HG03457 (cell line): ENCODE measurements at regions not wholly inside any gene's neighbourhood (a gene's known extent, or its start where the extent isn't known, plus 50 kb on each side); places are given as distances from the start of the nearest gene placed in this dataset.
"Not testable (repeated sequence)": the region's sequence is repeated elsewhere in the genome, so short reads cannot be mapped to it uniquely, and the experiment has no call there.

ENCODE experiments used
- ATAC-seq: cut with Tn5 transposase; IDR thresholded peaks from one replicate; pipeline ENCODE4 v1.9.1; 2021; ENCODE audit warnings: moderate number of reproducible peaks; ENCODE audit not compliant: unreplicated experiment

DNA sequence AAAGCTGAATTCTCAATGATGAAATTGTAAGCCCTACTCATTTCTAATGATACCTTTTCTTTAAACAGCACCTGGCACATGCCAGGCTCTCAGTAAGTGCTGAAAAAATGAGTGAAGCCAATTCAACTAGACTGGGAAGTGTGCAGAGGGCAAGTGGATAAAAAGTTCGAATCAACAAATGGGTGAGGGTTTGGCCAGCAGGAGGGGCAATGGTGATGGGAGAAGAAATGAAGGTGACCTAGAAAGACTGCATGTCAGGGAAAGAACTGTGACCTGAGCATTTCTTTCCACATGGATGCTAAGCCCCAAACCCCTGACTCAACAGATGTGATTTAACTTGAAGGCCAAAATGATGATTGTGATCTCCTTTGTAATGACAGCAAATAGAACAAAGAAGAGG is 54.6 kb downstream of the DKK1 start:
- ATAC-seq: no peak

DNA sequence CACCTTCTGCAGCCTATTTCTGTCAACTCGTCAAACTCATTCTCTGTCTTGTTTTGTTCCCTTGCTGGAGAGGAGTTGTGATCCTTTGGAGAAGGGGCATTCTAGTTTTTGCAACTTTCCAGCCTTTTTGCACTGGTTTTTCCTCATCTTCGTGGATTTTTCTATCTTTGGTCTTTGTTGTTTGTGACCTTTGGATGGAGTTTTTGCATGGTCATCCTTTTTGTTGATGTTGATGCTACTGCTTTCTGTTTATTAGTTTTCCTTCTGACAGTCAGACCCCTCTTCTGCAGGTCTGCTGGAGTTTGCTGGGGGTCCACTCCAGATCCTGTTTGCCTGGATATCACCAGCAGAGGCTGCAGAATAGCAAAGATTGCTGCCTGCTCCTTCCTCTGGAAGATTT is 60.1 kb downstream of the DKK1 start:
- ATAC-seq: not testable (repeated sequence)

DNA sequence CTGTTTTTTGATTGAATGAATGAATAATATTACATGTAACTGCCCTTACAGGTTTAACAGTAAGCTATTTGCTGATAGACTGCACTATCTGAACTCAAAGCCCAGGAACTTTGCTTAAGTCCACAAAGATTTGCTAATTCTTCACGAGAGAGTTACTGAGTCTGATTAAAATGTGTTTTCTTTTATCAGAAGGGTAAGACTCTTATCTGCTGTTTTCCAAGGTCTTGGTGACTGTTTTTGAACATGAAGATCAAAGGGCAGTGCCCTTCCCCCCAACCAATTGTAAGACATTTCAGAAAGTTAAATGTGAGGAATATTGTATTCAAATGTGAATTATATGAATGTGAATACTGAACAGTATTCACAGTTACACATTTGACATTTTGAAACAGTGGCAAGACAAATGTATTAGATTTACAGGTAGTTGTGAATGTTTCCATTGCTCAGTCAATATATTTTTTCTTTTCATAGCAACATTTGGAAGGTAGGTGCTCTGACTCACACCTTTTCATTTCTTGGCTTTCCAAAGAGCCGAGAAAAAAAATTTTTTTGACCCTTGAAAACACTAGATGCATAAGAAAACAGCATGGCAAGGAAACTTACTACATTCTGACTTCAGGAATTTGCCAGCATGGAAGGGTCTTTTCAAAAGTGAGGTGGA is 62.7 kb downstream of the DKK1 start:
- no peak for ATAC-seq

DNA sequence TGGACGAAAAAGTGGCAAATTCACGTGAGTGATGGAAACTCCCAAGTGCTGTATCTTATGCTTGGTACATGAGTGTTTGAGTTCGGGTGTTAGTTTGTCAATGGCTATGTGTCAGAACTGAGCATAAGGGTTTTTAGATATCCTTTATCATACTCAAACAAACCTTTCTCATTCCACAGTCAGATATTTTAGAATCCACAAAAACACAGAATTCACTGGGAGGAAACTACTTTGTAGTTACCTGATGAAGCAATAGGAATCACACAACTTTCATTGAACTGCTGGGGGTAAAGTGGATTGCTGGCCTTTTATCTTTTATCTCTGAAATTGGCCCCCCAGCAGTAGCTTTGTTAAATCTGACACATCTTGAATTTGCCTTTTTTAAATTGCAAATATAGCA is 64.0 kb downstream of the DKK1 start:
- ATAC-seq: no peak

GRCh38 chr10:52379287-52379686 is 65.2 kb downstream of the DKK1 start:
- ATAC-seq: no peak

DNA sequence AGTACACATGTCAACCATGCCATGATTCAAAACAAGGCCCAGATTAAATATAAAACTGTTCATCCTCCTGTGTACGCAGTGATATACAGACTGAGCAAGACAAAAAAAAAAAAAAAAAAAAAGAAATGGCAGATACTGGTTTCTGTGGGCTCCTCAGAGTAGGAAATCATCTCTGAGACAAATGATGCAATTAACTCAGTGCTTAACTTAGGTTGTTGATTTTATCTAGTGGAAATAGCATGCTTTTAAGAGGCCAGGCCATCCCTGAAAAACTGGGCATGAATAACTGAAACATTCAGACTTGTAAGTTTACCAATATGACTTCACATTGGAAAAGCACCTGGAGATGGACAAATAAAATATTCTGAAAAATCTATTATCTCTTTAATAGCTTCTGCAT is 69.0 kb downstream of the DKK1 start:
- ATAC-seq: no peak

DNA sequence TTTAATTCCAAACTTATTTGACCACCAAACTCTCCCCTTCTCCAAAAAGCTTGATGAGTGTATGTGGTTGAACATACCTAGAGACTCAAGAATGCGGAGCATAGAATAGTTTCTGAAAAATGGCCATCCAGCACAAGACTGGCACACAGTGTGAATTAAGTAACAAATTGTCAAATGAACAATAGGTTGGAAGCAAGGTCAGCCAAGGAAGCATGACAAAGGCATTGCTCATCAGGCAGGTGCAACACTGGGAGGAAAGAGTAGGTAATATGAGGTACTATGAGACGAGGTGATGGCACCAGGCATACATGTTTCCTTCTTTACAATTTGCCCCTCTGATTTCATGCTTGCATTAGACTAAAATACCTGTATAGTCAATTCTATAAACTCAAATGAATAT is 73.7 kb downstream of the DKK1 start:
- no peak for ATAC-seq

DNA sequence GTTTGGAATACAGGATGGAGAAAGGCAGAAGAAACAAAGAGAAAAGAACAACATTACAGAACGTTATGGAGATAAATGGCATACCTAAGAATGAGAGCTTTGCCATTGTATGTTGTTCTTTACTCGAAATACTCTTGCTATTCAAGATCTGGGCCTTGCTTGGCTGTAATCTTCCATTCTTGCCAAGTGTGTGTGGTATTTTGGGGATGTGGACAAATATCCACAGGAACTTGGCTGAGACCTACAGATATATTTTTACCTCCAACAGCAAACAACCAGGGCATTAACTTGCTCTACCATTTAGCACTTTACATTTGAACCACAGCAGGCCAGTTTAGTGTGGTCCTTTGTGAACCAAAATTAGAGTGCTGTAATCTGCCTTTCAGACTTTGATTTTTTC is 76.3 kb downstream of the DKK1 start:
- ATAC-seq: no peak

DNA sequence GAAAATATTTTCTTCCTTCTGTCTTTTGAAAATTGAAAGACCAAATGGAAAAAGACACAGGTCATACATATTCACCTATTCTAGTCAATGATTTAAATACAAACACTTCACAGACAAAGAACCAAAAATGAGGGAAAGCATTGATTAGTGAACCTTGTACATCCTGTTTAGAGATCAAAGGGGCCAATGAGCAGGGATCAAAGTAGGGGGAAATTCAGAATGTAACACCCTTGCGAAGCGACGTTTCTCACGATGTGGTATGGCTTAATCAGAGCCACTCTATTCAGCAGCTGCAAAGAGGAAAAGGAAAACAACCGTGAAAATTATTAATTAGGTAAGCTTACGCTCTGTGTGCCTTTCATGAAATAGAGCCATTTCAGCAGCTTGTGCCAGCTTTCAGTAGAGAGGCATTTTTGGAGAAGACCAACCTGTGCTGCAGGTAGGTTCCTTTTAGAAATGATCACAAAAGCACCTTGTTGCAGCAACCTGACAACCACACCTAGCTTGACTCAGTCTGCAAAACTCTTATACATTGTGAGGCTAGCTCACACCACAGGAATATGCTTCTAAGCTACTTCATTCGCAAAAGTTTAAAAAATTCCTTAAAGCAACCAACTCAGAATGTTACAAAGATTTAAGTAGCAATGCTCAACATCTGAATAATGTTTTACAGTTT is 78.0 kb downstream of the DKK1 start:
- no peak for ATAC-seq

DNA sequence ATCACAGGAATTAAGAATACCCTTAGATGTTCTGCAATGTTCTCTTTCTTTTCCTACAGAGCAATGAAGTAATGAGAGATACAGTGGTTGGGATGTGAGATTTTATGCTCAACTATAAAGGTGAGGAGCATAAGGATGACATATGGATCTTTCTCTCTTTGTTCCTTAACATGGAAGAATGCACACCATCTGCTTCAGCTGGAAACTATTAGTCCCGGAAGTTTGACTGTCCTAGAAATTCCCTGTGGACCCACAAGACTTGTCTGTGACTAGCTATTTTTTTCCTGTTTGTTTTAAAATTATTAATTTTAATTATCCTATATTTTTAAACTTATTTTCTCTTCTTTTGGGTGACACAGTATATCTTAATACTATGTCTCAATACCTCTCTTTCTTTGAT is 80.2 kb downstream of the DKK1 start:
- ATAC-seq: no peak

- no peak for ATAC-seq
Measured at GRCh38 chr10:52400562-52400961, 86.5 kb downstream of the DKK1 start.

DNA sequence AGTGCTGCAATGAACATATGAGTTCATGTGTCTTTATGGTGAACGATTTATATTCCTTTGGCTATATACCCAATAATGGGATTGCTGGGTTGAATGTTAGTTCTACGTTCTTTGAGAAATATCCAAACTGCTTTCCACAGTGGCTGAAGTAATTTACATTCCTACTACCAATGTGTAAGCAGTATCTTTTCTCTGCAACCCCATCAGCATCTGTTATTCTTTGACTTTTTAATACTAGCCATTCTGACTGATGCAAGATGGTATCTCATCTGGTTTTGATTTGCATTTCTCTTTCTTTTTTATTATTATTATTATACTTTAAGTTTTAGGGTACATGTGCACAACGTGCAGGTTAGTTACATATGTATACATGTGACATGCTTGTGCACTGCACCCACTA is 89.7 kb downstream of the DKK1 start:
- ATAC-seq: not testable (repeated sequence)

- ATAC-seq: no peak
Measured at GRCh38 chr10:52409195-52409594, 95.1 kb downstream of the DKK1 start.

DNA sequence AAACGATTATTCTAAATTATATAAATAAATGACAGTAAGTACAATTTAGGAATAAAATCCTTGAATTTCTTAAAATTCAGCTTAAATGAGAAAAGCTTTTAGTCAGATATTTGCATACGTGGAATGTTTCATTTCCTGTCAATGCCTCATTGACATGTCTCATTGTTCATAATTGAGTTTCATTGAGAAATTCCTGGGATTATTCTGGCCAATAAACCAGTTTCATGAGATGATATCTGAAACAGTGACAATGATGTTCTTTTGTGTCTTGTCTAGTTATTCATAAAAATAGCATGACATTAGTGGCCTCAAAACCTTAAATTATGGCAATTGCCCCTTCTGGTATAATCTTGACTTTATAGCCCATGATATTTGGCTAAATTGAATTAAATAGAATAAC is 95.8 kb downstream of the DKK1 start:
- no peak for ATAC-seq

GRCh38 chr10:52410916-52411315 is 96.8 kb downstream of the DKK1 start:
- no peak for ATAC-seq

DNA sequence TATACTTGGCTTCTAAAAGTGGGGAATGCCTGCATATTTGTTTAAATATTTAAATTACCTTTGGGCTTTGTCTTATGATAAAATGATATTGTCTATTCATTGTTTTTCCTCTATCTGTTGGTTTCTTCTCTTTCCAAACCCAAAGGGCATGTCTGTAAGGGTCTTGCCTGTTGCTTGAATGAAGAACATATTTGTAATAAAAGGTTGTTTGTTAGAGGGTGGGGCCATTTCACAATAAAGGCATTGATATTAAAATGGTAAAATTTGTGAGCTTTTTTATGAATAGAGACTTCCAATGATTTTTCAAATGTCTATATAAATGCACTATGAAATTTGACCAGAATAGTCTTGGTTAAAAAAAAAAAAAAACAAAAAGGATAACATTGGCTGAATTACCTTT is 105.2 kb downstream of the DKK1 start:
- ATAC-seq: no peak

GRCh38 chr10:52420656-52421055 is 106.6 kb downstream of the DKK1 start:
- ATAC-seq: no peak

DNA sequence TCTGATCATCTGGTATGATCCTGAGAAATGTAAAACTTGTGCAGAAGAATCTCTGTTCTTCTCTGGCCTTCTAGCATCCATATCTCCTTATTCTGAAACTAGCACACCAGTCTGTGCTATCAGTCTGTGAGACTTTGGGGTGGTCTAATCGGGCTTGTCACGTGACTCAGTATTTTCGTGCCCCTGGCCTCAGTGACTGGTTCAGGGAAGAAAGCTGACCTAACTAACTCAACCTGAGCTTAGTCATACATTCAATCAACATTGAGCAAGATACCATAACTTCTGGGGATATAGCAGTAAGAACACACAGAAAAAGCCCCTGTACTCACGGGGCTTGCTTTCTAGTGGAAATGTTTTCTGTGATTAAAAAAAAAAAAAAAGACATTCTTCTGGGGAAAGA is 109.3 kb downstream of the DKK1 start:
- no peak for ATAC-seq

DNA sequence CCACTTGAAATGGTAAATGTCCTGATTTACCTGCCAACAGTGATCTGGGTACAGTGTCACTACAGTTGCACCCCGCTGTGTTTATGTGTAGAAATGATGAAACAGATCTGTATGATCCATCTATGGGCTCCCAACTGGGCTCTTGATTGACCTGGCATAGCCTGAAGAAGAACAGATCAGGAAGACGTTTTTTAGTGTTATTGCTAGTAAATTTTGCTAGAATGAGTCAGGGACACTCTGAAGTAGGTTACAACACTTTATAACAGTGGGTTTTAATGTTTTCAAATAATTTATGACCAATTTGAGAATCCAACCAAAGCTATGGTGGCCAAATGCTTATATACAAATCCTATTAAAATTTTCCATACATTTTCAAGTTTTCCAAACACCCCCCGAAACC is 110.3 kb downstream of the DKK1 start:
- ATAC-seq: no peak

DNA sequence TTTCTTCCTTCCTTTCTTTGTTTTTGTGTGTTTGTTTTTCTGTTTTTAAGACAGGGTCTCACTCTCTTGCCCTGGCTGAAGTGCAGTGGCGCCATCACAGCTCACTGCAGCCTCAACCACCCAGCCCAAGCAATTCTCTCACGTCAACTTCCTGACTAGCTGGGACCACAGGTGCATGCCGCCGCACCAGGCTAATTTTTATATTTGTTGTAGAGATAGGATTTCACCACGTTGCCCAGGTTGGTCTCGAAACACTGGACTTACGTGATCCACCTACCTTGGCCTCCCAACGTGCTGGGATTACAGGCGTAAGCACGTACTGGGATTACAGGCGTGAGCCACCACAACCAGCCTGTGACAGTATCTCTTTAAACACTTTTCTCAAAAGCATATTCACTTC is 120.7 kb downstream of the DKK1 start:
- ATAC-seq: no peak

- ATAC-seq: no peak
Measured at GRCh38 chr10:52436664-52437063, 122.6 kb downstream of the DKK1 start.

- ATAC-seq: peak; percentile 86
Measured at GRCh38 chr10:52437205-52437646, 123.1 kb downstream of the DKK1 start.

- no peak for ATAC-seq
Measured at GRCh38 chr10:52438119-52438518, 124.0 kb downstream of the DKK1 start.
